Coronary artery (tissue), 2 donors: ENCODE measurements at regions not wholly inside any gene's neighbourhood (a gene's known extent, or its start where the extent isn't known, plus 50 kb on each side); places are given as distances from the start of the nearest gene placed in this dataset.

ENCODE experiments used
- DNase-seq: peaks from one replicate; pipeline ENCODE4 v3.0.0-alpha.2; 2017; ENCODE audit warnings: low spot score
- H3K27ac ChIP-seq, 2 donors: fragments of 200-600 bp; sonication (generic); one replicate each; pipeline ENCODE4 v1.5.1; 2016 to 2019
- H3K4me3 ChIP-seq: fragments of 200-600 bp; sonication (generic); 2 replicates; pipeline ENCODE4 v1.5.1; 2016; ENCODE audit warnings: mild to moderate bottlenecking, moderate library complexity
- TF ChIP-seq, protein P1 (sequence below): fragments of 200-600 bp; sonication (generic); IDR thresholded peaks from one replicate; pipeline ENCODE4 v1.5.1; 2019; ENCODE audit warnings: antibody characterized with exemption

DNA sequence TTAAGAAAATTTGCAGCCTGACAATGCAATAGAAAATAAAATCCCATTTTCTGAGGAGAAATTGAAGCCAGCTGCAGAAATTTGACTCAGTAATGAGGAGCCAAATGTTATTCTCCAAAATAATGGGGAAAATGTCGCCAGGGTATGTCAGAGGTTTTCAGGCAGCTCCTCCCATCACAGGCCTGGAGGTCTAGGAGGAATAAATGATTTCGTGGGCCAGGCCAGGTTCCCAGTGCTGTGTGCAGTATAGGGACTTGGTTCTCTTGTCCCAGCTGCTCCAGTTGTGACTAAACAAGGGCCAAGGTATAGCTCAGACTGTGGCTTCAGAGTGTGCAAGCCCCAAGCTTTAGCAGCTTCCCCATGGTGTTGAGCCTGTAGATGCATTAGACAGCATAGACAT is 1240.8 kb upstream of the ADGRB3 start:
- no peak for DNase-seq
- Histone ChIP-seq H3K4me3 (no peak overlapping the region), H3K27ac (no peak overlapping the region)
- TF ChIP-seq, protein P1, sequence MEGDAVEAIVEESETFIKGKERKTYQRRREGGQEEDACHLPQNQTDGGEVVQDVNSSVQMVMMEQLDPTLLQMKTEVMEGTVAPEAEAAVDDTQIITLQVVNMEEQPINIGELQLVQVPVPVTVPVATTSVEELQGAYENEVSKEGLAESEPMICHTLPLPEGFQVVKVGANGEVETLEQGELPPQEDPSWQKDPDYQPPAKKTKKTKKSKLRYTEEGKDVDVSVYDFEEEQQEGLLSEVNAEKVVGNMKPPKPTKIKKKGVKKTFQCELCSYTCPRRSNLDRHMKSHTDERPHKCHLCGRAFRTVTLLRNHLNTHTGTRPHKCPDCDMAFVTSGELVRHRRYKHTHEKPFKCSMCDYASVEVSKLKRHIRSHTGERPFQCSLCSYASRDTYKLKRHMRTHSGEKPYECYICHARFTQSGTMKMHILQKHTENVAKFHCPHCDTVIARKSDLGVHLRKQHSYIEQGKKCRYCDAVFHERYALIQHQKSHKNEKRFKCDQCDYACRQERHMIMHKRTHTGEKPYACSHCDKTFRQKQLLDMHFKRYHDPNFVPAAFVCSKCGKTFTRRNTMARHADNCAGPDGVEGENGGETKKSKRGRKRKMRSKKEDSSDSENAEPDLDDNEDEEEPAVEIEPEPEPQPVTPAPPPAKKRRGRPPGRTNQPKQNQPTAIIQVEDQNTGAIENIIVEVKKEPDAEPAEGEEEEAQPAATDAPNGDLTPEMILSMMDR: no peak

DNA sequence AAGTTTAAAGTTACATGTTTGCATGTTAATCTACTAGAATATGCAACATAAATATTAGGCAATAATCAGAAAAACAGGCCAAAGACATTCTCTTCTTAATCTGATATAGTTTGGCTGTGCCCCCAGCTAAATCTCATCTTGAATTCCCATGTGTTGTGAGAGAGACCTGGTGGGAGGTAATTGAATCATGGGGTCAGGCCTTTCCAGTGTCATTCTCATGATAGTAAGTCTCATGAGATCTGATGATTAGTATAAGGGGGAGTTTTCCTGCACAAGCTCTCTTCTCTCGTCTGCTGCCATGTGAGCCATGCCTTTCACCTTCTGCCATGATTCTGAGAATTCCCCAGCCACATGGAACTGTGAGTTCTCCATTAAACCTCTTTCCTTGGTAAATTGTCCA is 1241.7 kb upstream of the ADGRB3 start:
- no peak overlapping the region for H3K27ac ChIP-seq
- DNase-seq: no peak
- TF ChIP-seq, protein P1: no peak
- no peak overlapping the region for H3K4me3 ChIP-seq

DNA sequence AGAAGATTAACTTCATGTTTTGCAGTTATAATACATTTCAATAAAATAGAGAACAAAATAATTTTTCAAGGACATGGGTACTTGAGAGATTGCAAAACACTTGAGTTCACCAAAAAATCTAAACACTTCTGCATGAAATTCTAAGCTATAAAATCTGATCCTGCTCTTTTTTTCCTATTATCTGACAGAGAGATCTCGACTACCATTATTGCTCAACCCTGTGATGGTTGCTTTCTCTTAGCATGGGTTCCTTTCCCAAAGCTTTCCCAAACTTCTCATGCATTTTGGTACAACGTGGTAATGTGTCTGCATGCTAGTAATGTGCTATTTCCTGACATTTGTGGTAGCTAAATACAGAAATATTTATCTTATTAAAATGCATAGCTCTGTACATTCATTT is 1243.1 kb upstream of the ADGRB3 start:
- TF ChIP-seq, protein P1: no peak
- no peak overlapping the region for H3K27ac ChIP-seq
- DNase-seq: no peak
- no peak overlapping the region for H3K4me3 ChIP-seq

DNA sequence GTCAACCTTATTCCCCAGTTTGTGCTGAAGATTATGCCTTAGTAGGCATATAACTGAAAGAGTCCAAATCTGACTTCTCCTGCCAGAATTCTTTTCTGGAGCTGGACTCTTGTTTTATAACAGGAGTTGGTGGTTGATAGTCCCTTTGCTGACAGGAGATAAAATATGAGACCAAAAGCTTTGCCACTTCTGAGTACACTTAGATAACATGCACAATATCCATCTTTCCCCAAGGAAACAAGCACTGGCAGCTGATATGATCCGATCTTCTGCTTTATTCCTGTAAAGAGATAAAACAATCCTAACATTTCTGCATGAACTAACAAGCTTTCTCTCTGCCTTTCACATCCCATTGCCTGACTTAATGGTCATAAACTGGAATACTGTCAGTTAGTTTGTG is 1265.4 kb upstream of the ADGRB3 start:
- no peak for DNase-seq
- TF ChIP-seq, protein P1: no peak
- no peak overlapping the region for H3K27ac ChIP-seq
- no peak overlapping the region for H3K4me3 ChIP-seq

DNA sequence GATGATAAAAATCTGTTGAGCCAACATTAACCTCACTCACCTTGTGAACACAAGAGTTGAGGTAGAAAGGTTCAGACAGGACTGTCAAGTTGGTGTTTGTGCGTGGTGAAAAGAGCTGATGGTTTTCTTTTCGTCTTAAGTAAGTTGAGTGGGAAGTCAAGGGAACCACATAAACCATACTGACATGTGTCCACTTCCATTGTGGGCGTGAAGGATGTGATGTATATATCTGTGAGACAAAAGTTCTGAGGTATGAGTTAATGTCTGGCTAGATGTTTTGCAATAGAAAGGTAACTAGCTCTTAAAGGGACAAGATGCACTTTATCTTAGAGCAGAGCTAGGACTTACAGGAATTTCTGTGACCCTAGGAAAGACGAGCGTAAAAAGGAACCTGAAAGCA is 1272.1 kb upstream of the ADGRB3 start:
- no peak for DNase-seq
- TF ChIP-seq, protein P1: no peak
- no peak overlapping the region for H3K4me3 ChIP-seq
- H3K27ac ChIP-seq: no peak overlapping the region

DNA sequence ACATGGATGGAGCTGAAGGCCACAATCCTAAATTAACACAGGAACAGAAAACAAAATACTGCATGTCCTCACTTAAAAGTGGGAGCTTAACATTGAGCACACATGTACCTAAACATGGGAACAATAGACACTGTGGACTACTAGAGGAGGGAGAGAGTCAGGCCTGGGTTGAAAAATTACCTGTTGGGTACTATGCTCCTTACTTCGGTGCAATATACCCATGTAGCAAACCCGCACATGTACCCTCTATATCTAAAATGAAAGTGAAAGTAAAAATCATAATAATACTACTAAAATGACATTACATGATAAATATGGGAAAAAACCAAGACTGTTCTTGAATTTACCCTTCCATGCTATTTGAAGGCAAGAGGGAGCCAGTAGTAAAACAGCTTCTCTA is 1273.8 kb upstream of the ADGRB3 start:
- TF ChIP-seq, protein P1: no peak
- H3K4me3 ChIP-seq: no peak overlapping the region

DNA sequence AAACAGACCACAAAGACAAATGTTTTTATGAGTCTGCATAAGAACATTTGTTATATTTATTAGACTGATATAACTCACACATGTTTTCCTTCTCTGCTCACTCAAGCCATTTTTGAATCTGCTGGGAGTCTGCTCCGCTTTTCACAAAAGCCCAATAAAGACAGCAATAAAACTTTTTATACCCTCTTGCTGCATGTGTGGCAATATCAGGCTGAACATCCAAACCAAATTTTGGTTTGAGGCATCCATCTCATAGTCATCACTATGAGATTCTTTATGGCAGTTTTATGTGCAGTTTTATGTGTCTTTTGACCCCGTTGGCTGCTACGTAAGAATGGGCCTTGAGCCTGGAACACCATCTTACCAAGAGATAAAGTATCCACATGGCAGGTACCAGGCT is 1276.8 kb upstream of the ADGRB3 start:
- H3K4me3 ChIP-seq: no peak overlapping the region
- no peak overlapping the region for H3K27ac ChIP-seq
- no peak for DNase-seq
- TF ChIP-seq, protein P1: no peak

More for the DNA sequence above, 1273.8 kb upstream of the ADGRB3 start:
- no peak for DNase-seq
- H3K27ac ChIP-seq: no peak overlapping the region
